Upper lobe of left lung (tissue), 4 donors: ENCODE measurements at regions not wholly inside any gene's neighbourhood (a gene's known extent, or its start where the extent isn't known, plus 50 kb on each side); places are given as distances from the start of the nearest gene placed in this dataset.

Experiments
- CTCF ChIP-seq, 6 experiments: fragments of 450-650 bp in 4 of 6; fragments of 200-600 bp in 2 of 6; sonication (generic) in 2 of 6; IDR thresholded peaks; one replicate each; pipeline ENCODE4 v1.5.1; 2016 to 2019; ENCODE audit warnings: antibody characterized with exemption in 6 of 6
- EP300 ChIP-seq, 4 donors: sonication (generic); formaldehyde crosslinking; IDR thresholded peaks; one replicate each; pipeline ENCODE4 v1.5.1; 2017; ENCODE audit warnings: antibody characterized with exemption in 4 of 4, control low read depth in 2 of 4
- POLR2A ChIP-seq, 4 donors: fragments of 450-650 bp; IDR thresholded peaks; one replicate each; pipeline ENCODE4 v1.5.1; 2016 to 2017; ENCODE audit warnings: antibody characterized with exemption in 4 of 4, mild to moderate bottlenecking in 2 of 4

GRCh38 chr16:51637770-51638094 is 486.7 kb upstream of the SALL1 start:
- no peak for TF ChIP-seq CTCF (IDR thresholded peaks at IDR 0.05)
- no peak for TF ChIP-seq POLR2A (IDR thresholded peaks at IDR 0.05)
- no peak for TF ChIP-seq EP300 (IDR thresholded peaks at IDR 0.05)
